Upper lobe of left lung (tissue), 6 donors: ENCODE measurements at regions not wholly inside any gene's neighbourhood (a gene's known extent, or its start where the extent isn't known, plus 50 kb on each side); places are given as distances from the start of the nearest gene placed in this dataset.

Experiments used
- ATAC-seq, 2 donors: fragments of 200-7000 bp; cut with Tn5 transposase; one replicate each; pipeline ENCODE4 v1.9.1; 2022; ENCODE audit warnings: mild to moderate bottlenecking in 2 of 2, moderate library complexity in 2 of 2; ENCODE audit not compliant: low FRiP score in 2 of 2
- DNase-seq, 2 donors: peaks; one replicate each; pipeline ENCODE4 v3.0.0-alpha.2; 2019 to 2020
- H3K27ac ChIP-seq, 4 donors: fragments of 200-600 bp; sonication (generic); one replicate each; pipeline ENCODE4 v1.5.1; 2016 to 2019
- H3K27me3 ChIP-seq, 4 donors: fragments of 200-600 bp; sonication (generic); one replicate each; pipeline ENCODE4 v1.5.1; 2017 to 2019
- H3K36me3 ChIP-seq, 4 donors: fragments of 200-600 bp; sonication (generic); one replicate each; pipeline ENCODE4 v1.5.1; 2016 to 2019
- H3K4me1 ChIP-seq, 4 donors: fragments of 200-600 bp; sonication (generic); one replicate each; pipeline ENCODE4 v1.5.1; 2018 to 2019
- H3K4me3 ChIP-seq, 4 donors: fragments of 200-600 bp; sonication (generic); one replicate each; pipeline ENCODE4 v1.5.1; 2017 to 2019; ENCODE audit warnings: mild to moderate bottlenecking in 2 of 4, moderate library complexity in 1 of 4
- H3K9me3 ChIP-seq, 4 donors: fragments of 200-600 bp; sonication (generic); one replicate each; pipeline ENCODE4 v1.5.1; 2018 to 2019
- CTCF ChIP-seq, 6 experiments: fragments of 450-650 bp in 4 of 6; fragments of 200-600 bp in 2 of 6; sonication (generic) in 2 of 6; IDR thresholded peaks; one replicate each; pipeline ENCODE4 v1.5.1; 2016 to 2019; ENCODE audit warnings: antibody characterized with exemption in 6 of 6
- EP300 ChIP-seq, 4 donors: sonication (generic); formaldehyde crosslinking; IDR thresholded peaks; one replicate each; pipeline ENCODE4 v1.5.1; 2017; ENCODE audit warnings: antibody characterized with exemption in 4 of 4, control low read depth in 2 of 4
- POLR2A ChIP-seq, 4 donors: fragments of 450-650 bp; IDR thresholded peaks; one replicate each; pipeline ENCODE4 v1.5.1; 2016 to 2017; ENCODE audit warnings: antibody characterized with exemption in 4 of 4, mild to moderate bottlenecking in 2 of 4
- POLR2AphosphoS5 ChIP-seq, 2 donors: sonication (generic); formaldehyde crosslinking; IDR thresholded peaks; one replicate each; pipeline ENCODE4 v1.5.1; 2017; ENCODE audit warnings: antibody characterized with exemption in 2 of 2
- WGBS, 2 donors: methylation state at CpG; one replicate each; pipeline ENCODE4 v1.1.5; 2017 to 2018; 5-methylcytosine and 5-hydroxymethylcytosine counted together
- donor health status: DM: no; HTN: no; CAD: no; lungs with moderate emphysema.
- donor health status: DM: no; HTN: yes; CAD: no; lungs with severe emphysema.

- DNase-seq, result no peak
- no peak overlapping the region for H3K27ac ChIP-seq
- no peaks in the 10 kb centered on the region for H3K27me3 ChIP-seq
- no peak for ATAC-seq
- no peak overlapping the region for H3K4me3 ChIP-seq
- no peaks in the 10 kb centered on the region for H3K4me1 ChIP-seq
- H3K9me3 ChIP-seq, result no peaks in the 10 kb centered on the region
- H3K36me3 ChIP-seq, result no peaks in the 10 kb centered on the region
- TF ChIP-seq CTCF (IDR thresholded peaks at IDR 0.05), result no peak
- TF ChIP-seq POLR2AphosphoS5 (IDR thresholded peaks at IDR 0.05), result no peak
- TF ChIP-seq EP300 (IDR thresholded peaks at IDR 0.05), result no peak
- no peak for TF ChIP-seq POLR2A (IDR thresholded peaks at IDR 0.05)
- WGBS, 2 donors, result 90 to 93% methylated on average over 5 of the region's 5 CpGs
These were observed 51.4 kb upstream of the RFC3 start for GRCh38 chr13:33766329-33767123.

GRCh38 chr13:33767140-33767539, 50.8 kb upstream of the RFC3 start:
- WGBS, 2 donors, result 96 to 98% methylated on average over 2 of the region's 2 CpGs
- Histone ChIP-seq H3K36me3 (no peaks in the 10 kb centered on the region), H3K4me3 (no peak overlapping the region), H3K27ac (no peak overlapping the region), H3K27me3 (no peaks in the 10 kb centered on the region), H3K9me3 (no peaks in the 10 kb centered on the region), H3K4me1 (no peaks in the 10 kb centered on the region)
- TF ChIP-seq POLR2AphosphoS5 (IDR thresholded peaks at IDR 0.05) (no peak), EP300 (IDR thresholded peaks at IDR 0.05) (no peak), POLR2A (IDR thresholded peaks at IDR 0.05) (no peak), CTCF (IDR thresholded peaks at IDR 0.05) (no peak)
- ATAC-seq, result no peak
- no peak for DNase-seq
